Neural cell (in vitro differentiated cells): ENCODE measurements at regions not wholly inside any gene's neighbourhood (a gene's known extent, or its start where the extent isn't known, plus 50 kb on each side); places are given as distances from the start of the nearest gene placed in this dataset.

Experiments used
- CTCF ChIP-seq: fragments of 450-650 bp; IDR thresholded peaks from 2 replicates; pipeline ENCODE4 v1.5.1; 2014; ENCODE audit warnings: antibody characterized with exemption, mild to moderate bottlenecking, moderate library complexity; ENCODE audit not compliant: poor library complexity, severe bottlenecking
- EZH2 ChIP-seq: fragments of 200-600, 300-800 bp; shearing (Covaris generic), sonication (generic); IDR thresholded peaks from 2 replicates; pipeline ENCODE4 v1.6.1; 2014; ENCODE audit warnings: antibody characterized with exemption, low read length, borderline replicate concordance, mild to moderate bottlenecking; ENCODE audit not compliant: insufficient read depth, poor library complexity, severe bottlenecking
- POLR2AphosphoS5 ChIP-seq: IDR thresholded peaks from 2 replicates; pipeline ENCODE4 v1.6.1; 2012
- RAD21 ChIP-seq: fragments of 450-650 bp; conservative IDR thresholded peaks from 2 replicates; pipeline ENCODE4 v1.6.1; 2014; ENCODE audit warnings: antibody characterized with exemption, mild to moderate bottlenecking, moderate library complexity

- TF ChIP-seq POLR2AphosphoS5 (no peak), CTCF (no peak), RAD21 (no peak), EZH2 (no peak)
Measured at GRCh38 chr7:110311556-110311955, 779.4 kb upstream of the LRRN3 start.
